GM18505 (cell line): ENCODE measurements at regions not wholly inside any gene's neighbourhood (a gene's known extent, or its start where the extent isn't known, plus 50 kb on each side); places are given as distances from the start of the nearest gene placed in this dataset.

Source experiments
- ATAC-seq: cut with Tn5 transposase; IDR thresholded peaks from one replicate; pipeline ENCODE4 v1.9.1; 2021; ENCODE audit not compliant: unreplicated experiment
- POLR2A ChIP-seq: IDR thresholded peaks from 4 replicates; pipeline ENCODE4 v1.6.1; 2011; ENCODE audit warnings: borderline replicate concordance; ENCODE audit not compliant: insufficient read depth, insufficient read length; ENCODE audit errors: extremely low read depth

GRCh38 chr13:78830508-78830907, 171.6 kb upstream of the OBI1 start:
- no peak for ATAC-seq

GRCh38 chr13:78829821-78830220, 170.9 kb upstream of the OBI1 start:
- no peak for TF ChIP-seq POLR2A
- no peak for ATAC-seq

More at GRCh38 chr13:78830508-78830907, 171.6 kb upstream of the OBI1 start:
- no peak for TF ChIP-seq POLR2A

- no peak for TF ChIP-seq POLR2A
- no peak for ATAC-seq
Observed at GRCh38 chr13:78827471-78827870, 168.5 kb upstream of the OBI1 start.

- no peak for TF ChIP-seq POLR2A
- no peak for ATAC-seq
Observed at GRCh38 chr13:78826936-78827335, 168.0 kb upstream of the OBI1 start.

GRCh38 chr13:78826312-78826711, 167.4 kb upstream of the OBI1 start:
- TF ChIP-seq POLR2A: no peak
- ATAC-seq: no peak

GRCh38 chr13:78820541-78820940, 161.6 kb upstream of the OBI1 start:
- ATAC-seq: no peak
- TF ChIP-seq POLR2A: no peak

- ATAC-seq: no peak
- no peak for TF ChIP-seq POLR2A
Observed at GRCh38 chr13:78816592-78816991, 157.6 kb upstream of the OBI1 start.

GRCh38 chr13:78816154-78816553, 157.2 kb upstream of the OBI1 start:
- TF ChIP-seq POLR2A: no peak

GRCh38 chr13:78806457-78806856, 147.5 kb upstream of the OBI1 start:
- TF ChIP-seq POLR2A: no peak
- no peak for ATAC-seq

More at GRCh38 chr13:78816154-78816553, 157.2 kb upstream of the OBI1 start:
- ATAC-seq: no peak

- ATAC-seq: no peak
- TF ChIP-seq POLR2A: no peak
Observed at GRCh38 chr13:78802912-78803311, 144.0 kb upstream of the OBI1 start.

- TF ChIP-seq POLR2A: no peak
- no peak for ATAC-seq
Observed at GRCh38 chr13:78787190-78787589, 128.2 kb upstream of the OBI1 start.

GRCh38 chr13:78786459-78786858, 127.5 kb upstream of the OBI1 start:
- ATAC-seq: no peak
- TF ChIP-seq POLR2A: no peak

GRCh38 chr13:78785764-78786163, 126.8 kb upstream of the OBI1 start:
- TF ChIP-seq POLR2A: no peak
- ATAC-seq: no peak

- no peak for ATAC-seq
- no peak for TF ChIP-seq POLR2A
Observed at GRCh38 chr13:78784014-78784750, 125.2 kb upstream of the OBI1 start.
